ENCODE measurements at regions not wholly inside any gene's neighbourhood (a gene's known extent, or its start where the extent isn't known, plus 50 kb on each side); places are given as distances from the start of the nearest gene placed in this dataset.

- no peak for DNase-seq
Observed at GRCh38 chr5:7955476-7955875, 86.5 kb downstream of the MTRR start.

- DNase-seq: no peak
Observed at GRCh38 chr5:7957329-7957728, 88.4 kb downstream of the MTRR start.

- DNase-seq: no peak
Observed at GRCh38 chr5:7960142-7960541, 91.2 kb downstream of the MTRR start.

- DNase-seq: no peak
Observed at GRCh38 chr5:7961540-7961939, 92.6 kb downstream of the MTRR start.

- no peak for DNase-seq
Observed at GRCh38 chr5:7970816-7971215, 101.9 kb downstream of the MTRR start.

GRCh38 chr5:7976411-7977190 is 107.7 kb downstream of the MTRR start:
- DNase-seq: no peak

- DNase-seq: no peak
Observed at GRCh38 chr5:7978114-7978513, 109.2 kb downstream of the MTRR start.

GRCh38 chr5:7978991-7979390 is 110.0 kb downstream of the MTRR start:
- DNase-seq: no peak

GRCh38 chr5:7980881-7981280 is 111.9 kb downstream of the MTRR start:
- no peak for DNase-seq

GRCh38 chr5:7983433-7983832 is 114.5 kb downstream of the MTRR start:
- DNase-seq: no peak

GRCh38 chr5:7991125-7991821 is 122.3 kb downstream of the MTRR start:
- DNase-seq: no peak

GRCh38 chr5:7995688-7996294 is 126.8 kb downstream of the MTRR start:
- DNase-seq: no peak

- no peak for DNase-seq
Observed at GRCh38 chr5:8005416-8005815, 136.5 kb downstream of the MTRR start.

- no peak for DNase-seq
Observed at GRCh38 chr5:8012131-8012977, 143.4 kb downstream of the MTRR start.

- DNase-seq: no peak
Observed at GRCh38 chr5:8013948-8014710, 145.2 kb downstream of the MTRR start.

- DNase-seq: no peak
Observed at GRCh38 chr5:8019719-8020218, 150.8 kb downstream of the MTRR start.

- DNase-seq: no peak
Observed at GRCh38 chr5:8020861-8021514, 152.0 kb downstream of the MTRR start.

- DNase-seq: no peak
Observed at GRCh38 chr5:8028243-8028642, 159.3 kb downstream of the MTRR start.

- no peak for DNase-seq
Observed at GRCh38 chr5:8033261-8033660, 164.3 kb downstream of the MTRR start.

- no peak for DNase-seq
Observed at GRCh38 chr5:8034852-8035251, 165.9 kb downstream of the MTRR start.

GRCh38 chr5:8048920-8049319 is 180.0 kb downstream of the MTRR start:
- DNase-seq: no peak

Measured in CD4-positive, alpha-beta T cell treated with Interleukin-15 for 1 hour (primary cell).